HuH-7 (cell line): ENCODE measurements at regions not wholly inside any gene's neighbourhood (a gene's known extent, or its start where the extent isn't known, plus 50 kb on each side); places are given as distances from the start of the nearest gene placed in this dataset.
A peak's percentile ranks its signal among the peaks of the same experiment; 100 is the strongest.

ENCODE experiments used
- DNase-seq: peaks from one replicate; pipeline ENCODE4 v3.0.0; 2011; ENCODE audit warnings: low spot score

GRCh38 chr7:80563561-80564327 lies 51.9 kb upstream of the GNAT3 start:
- DNase-seq: no peak

GRCh38 chr7:80565554-80565953 lies 53.7 kb upstream of the GNAT3 start:
- no peak for DNase-seq

DNA sequence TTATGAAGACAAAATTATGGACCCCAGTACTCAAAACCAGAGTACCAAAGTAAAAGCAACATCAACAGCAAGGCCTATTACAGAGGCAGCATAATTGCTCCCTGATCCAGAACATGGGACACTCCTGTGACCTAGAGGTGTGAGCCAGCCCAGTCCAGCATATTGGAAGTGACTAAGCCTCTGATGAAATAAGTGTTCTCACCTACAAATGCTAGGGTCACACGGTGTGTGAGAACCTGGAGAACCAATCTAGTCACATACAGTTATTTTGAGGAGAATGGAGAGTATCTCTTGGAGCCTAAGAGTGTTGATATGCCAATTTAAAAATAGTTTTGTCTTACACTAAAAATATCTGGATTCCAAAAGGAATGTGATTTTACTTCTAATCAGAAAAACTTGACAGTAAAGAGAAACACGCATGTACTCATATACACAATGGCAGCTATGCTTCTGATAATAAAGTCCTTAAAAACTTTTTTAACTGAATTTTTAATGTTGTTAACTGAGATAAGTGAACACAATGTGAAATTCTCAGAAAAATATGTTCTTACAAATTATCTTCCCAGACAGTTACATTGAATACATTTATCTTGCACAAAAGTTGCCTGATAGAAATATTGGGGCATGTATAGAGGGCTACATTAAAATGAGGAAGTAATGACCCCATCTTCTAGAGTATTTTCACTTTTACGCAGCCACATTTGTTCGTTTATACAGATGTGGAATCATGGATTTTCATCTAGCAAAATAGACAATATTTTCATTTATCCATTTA lies 56.8 kb upstream of the CD36 start:
- DNase-seq: no peak

DNA sequence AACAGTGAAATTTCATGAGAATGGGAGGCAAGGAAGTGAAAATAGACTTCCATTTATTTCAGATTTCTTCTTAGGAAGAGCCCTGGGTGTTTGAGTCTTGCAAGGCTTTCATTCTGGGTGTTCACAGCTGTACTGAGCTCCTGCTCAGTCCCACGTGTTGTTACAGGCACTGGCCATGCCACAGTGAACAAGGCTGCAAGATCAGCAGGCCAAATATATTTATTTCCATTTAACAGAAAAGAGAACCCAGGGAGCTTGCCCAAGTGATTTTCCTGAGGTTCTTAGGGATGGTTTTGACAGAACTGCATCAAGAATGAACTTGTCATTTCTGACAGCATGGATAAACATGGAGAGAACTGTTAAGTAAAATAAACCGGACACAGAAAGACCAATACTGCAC lies 54.5 kb upstream of the CD36 start:
- no peak for DNase-seq

DNA sequence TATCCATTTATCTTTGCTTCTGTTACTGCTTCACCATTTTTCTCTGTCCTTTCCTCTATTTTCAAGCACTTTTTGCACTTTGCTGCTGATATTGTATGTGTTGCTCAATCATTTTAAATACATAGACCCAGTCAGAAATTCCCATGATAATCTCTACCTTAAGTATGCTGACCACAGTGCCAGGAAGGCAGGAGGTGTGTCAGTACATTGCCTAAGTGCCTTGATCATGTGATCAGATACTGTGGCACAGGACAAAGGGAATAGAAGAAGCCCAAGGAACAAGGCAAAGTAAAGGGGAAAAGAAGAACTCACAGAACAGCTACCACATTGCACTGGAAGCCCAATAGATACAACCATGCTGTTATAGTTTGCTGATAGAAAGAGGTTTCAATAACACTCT lies 53.7 kb upstream of the CD36 start:
- DNase-seq: peak; percentile 23

GRCh38 chr7:80587538-80587937 lies 50.9 kb upstream of the CD36 start:
- DNase-seq: no peak

DNA sequence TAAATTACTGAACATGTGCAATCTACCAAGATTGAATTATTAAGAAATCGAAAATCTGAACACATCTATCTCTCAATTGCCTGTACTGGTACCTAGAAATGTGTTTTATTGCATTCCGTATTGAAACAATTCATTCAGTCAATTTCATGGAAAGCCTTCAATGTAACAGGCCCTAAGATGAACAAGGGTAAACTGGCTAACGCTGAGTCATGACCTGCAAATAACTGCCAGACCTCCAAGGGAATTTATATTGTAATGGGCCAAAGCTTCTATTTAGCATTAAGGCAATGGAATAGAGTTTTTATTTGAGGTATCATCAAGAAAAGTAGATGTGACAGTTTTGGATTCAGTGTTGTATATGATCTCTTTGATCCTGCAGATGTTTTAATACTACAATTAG lies 49.9 kb upstream of the CD36 start:
- no peak for DNase-seq
